ENCODE measurements at regions not wholly inside any gene's neighbourhood (a gene's known extent, or its start where the extent isn't known, plus 50 kb on each side); places are given as distances from the start of the nearest gene placed in this dataset.

- Mint-ChIP-seq H3K9me3 (ENCODE audit: unreplicated experiment) (peaks cover 2% of the 10 kb centered on the region), H3K4me3 (ENCODE audit: unreplicated experiment) (peak overlapping the region; percentile 79), H3K27ac (ENCODE audit: unreplicated experiment) (no peak overlapping the region), H3K4me1 (ENCODE audit: low read depth, unreplicated experiment) (peaks cover 11% of the 10 kb centered on the region), H3K36me3 (ENCODE audit: unreplicated experiment) (no peaks in the 10 kb centered on the region), H3K27me3 (ENCODE audit: unreplicated experiment) (no peaks in the 10 kb centered on the region)
- peak; percentile 93 for DNase-seq
- peak; percentile 92 for TF ChIP-seq CTCF (IDR thresholded peaks at IDR 0.05; ENCODE audit: partially characterized antibody, unreplicated experiment)
Measured at GRCh38 chr21:41068967-41069642, 98.9 kb upstream of the BACE2 start.

GRCh38 chr21:41070284-41070683 lies 97.7 kb upstream of the BACE2 start:
- H3K4me3 Mint-ChIP-seq (ENCODE audit: unreplicated experiment) = no peak overlapping the region
- H3K27ac Mint-ChIP-seq (ENCODE audit: unreplicated experiment) = no peak overlapping the region
- no peaks in the 10 kb centered on the region for H3K36me3 Mint-ChIP-seq (ENCODE audit: unreplicated experiment)
- no peak for DNase-seq
- H3K27me3 Mint-ChIP-seq (ENCODE audit: unreplicated experiment) = no peaks in the 10 kb centered on the region
- TF ChIP-seq CTCF (IDR thresholded peaks at IDR 0.05; ENCODE audit: partially characterized antibody, unreplicated experiment) = no peak
- peaks cover 11% of the 10 kb centered on the region for H3K4me1 Mint-ChIP-seq (ENCODE audit: low read depth, unreplicated experiment)
- peaks cover 5% of the 10 kb centered on the region for H3K9me3 Mint-ChIP-seq (ENCODE audit: unreplicated experiment)

- peaks cover 7% of the 10 kb centered on the region for H3K4me1 Mint-ChIP-seq (ENCODE audit: low read depth, unreplicated experiment)
- H3K36me3 Mint-ChIP-seq (ENCODE audit: unreplicated experiment) = no peaks in the 10 kb centered on the region
- DNase-seq = peak; percentile 59
- H3K4me3 Mint-ChIP-seq (ENCODE audit: unreplicated experiment) = no peak overlapping the region
- H3K27ac Mint-ChIP-seq (ENCODE audit: unreplicated experiment) = no peak overlapping the region
- H3K9me3 Mint-ChIP-seq (ENCODE audit: unreplicated experiment) = peaks cover 7% of the 10 kb centered on the region
- peak; percentile 42 for TF ChIP-seq CTCF (IDR thresholded peaks at IDR 0.05; ENCODE audit: partially characterized antibody, unreplicated experiment)
- H3K27me3 Mint-ChIP-seq (ENCODE audit: unreplicated experiment) = no peaks in the 10 kb centered on the region
Measured at GRCh38 chr21:41071258-41072171, 96.4 kb upstream of the BACE2 start.

- Mint-ChIP-seq H3K36me3 (ENCODE audit: unreplicated experiment) (no peaks in the 10 kb centered on the region), H3K27me3 (ENCODE audit: unreplicated experiment) (no peaks in the 10 kb centered on the region), H3K27ac (ENCODE audit: unreplicated experiment) (no peak overlapping the region), H3K4me1 (ENCODE audit: low read depth, unreplicated experiment) (peaks cover 2% of the 10 kb centered on the region), H3K4me3 (ENCODE audit: unreplicated experiment) (no peak overlapping the region), H3K9me3 (ENCODE audit: unreplicated experiment) (peaks cover 7% of the 10 kb centered on the region)
- TF ChIP-seq CTCF (IDR thresholded peaks at IDR 0.05; ENCODE audit: partially characterized antibody, unreplicated experiment) = no peak
- DNase-seq = no peak
Measured at GRCh38 chr21:41073558-41073957, 94.4 kb upstream of the BACE2 start.
